GM18507 (cell line): ENCODE measurements at regions not wholly inside any gene's neighbourhood (a gene's known extent, or its start where the extent isn't known, plus 50 kb on each side); places are given as distances from the start of the nearest gene placed in this dataset.
"Not testable (repeated sequence)": the region's sequence is repeated elsewhere in the genome, so short reads cannot be mapped to it uniquely, and the experiment has no call there.

ENCODE experiments used
- DNase-seq: peaks from one replicate; pipeline ENCODE4 v3.0.0; 2011; ENCODE audit warnings: low read depth; ENCODE audit not compliant: insufficient read length; ENCODE audit errors: extremely low spot score
- FAIRE-seq: peaks from 2 replicates; lab custom pipeline; 2011; peaks lifted over from hg19 to GRCh38; lab: Jason Lieb, UNC

DNA sequence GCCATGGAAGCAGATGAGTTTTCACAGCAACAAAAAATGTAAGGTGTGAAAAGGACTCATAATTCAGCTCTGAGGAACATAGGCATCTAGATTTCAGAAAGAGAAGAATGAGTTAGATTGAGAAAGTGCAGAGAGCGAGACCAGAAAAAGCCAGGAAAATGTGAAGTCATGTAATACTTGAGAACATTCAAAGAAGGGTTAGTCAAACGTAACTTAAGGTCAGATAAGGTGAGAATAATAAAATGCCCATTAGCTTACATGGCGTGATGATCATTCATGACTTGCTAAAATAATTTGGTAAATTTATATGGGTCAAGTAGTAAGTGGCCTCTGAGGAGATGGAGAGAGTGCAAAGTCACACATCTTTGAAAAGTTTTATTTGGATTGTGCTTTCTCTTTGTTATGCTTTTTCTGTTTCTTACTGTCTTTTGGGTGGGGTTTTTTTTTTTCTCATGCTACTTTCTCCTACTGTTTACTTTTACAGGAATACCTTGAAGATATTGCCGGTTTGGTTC lies 271.8 kb upstream of the NRG3 start:
- no peak for FAIRE-seq

DNA sequence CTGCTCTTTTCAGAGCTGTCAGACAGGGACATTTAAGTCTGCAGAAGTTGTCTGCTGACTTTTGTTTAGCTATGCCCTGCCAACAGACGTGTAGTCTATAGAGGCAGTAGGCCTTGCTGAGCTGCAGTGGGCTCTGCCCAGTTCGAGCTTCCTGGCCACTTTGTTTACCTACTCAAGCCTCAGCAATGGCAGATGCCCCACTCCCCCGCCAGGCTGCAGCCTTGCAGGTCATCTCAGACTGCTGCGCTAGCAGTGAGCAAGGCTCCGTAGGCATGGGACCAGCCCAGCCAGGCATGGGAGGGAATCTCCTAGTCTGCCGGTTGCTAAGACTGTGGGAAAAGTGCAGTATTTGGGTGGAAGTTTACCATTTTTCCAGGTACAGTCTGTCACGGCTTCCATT lies 230.5 kb upstream of the NRG3 start:
- FAIRE-seq, DNase-seq: not testable (repeated sequence)

More for the DNA sequence above, 271.8 kb upstream of the NRG3 start:
- DNase-seq = no peak

DNA sequence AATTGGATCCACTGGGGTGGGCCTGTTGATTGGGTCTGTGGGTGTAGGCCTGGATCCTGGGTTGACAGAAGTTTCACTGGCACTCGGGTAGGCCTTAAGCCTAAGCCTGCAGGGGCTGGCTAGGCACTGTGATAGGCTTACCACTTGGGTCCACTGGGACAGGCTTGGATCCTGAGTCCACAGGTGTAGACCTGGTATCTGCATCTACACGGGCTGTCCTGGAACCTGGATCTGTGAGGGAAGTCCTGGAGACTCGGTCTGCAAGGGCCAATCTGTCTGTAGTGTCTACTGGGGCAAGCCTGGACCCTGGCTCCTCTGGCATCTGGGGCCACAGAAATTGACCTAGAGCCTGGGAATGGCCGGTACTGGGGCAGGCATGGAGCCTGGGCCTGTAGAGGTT lies 219.0 kb upstream of the NRG3 start:
- FAIRE-seq (no peak), DNase-seq (no peak)

- no peak for DNase-seq
- no peak for FAIRE-seq
Observed at GRCh38 chr10:81662837-81663236, 212.2 kb upstream of the NRG3 start.

GRCh38 chr10:81664800-81665199 lies 210.2 kb upstream of the NRG3 start:
- FAIRE-seq = not testable (repeated sequence)

GRCh38 chr10:81674941-81675340 lies 200.1 kb upstream of the NRG3 start:
- DNase-seq (no peak), FAIRE-seq (no peak)

More at GRCh38 chr10:81664800-81665199, 210.2 kb upstream of the NRG3 start:
- DNase-seq = not testable (repeated sequence)

- DNase-seq (no peak), FAIRE-seq (no peak)
Observed at GRCh38 chr10:81679291-81679690, 195.7 kb upstream of the NRG3 start.

DNA sequence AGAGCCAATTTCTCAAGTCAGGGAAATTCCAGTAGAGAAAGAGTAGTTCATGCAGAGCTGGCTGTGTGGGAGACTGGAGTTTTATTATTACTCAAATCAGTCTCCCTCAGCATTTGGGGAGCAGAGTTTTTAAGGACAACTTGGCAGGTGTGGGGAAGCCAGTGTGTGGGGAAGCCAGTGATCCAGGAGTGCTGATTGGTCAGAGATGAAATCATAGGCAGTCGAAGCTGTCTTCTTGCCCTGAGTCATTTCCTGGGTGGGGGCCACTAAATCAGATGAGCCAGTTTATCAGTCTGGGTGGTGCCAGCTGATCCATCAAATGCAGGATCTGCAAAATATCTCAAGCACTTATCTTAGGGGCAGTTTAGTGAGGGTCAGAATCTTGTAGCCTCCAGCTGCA lies 194.6 kb upstream of the NRG3 start:
- DNase-seq = no peak
- no peak for FAIRE-seq

DNA sequence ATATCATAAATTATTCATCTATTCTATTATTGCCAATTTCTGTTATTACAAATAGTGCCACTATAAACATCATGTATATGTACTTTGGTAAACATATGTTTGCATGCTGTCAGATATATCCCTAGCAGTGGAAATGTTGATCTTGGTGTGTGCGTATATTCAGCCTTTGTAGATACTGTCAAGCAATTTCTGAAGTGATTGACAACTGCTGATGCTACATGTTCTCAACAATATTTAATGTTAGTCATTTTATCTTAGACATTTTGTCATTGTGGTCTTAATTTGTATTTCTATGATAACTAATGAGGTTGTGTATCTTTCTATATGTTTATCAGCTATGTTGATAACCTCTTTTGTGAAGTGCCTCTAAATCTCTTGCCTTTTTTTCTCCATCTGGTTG lies 186.5 kb upstream of the NRG3 start:
- FAIRE-seq (no peak), DNase-seq (no peak)

GRCh38 chr10:81696609-81697388 lies 178.2 kb upstream of the NRG3 start:
- FAIRE-seq = no peak
- no peak for DNase-seq

DNA sequence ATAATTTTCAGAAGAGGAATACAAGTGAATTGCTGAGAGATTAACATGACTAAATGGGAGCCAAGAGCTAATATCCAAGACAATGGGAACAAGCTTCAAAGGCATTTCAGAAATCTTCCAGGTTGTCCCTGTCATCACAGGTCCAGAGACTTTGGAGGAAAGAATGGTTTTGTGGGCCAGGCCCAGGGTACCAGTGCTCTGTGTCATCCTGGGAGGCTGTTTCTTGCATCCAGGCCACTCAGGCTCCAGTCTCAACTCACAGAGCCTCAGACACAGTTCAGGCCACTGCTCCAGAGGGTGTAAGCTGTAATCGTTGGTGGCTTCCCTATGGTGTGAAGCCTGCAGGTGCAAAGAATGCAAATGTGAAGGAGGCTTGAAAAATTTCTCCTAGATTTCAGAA lies 170.4 kb upstream of the NRG3 start:
- FAIRE-seq (no peak), DNase-seq (no peak)

GRCh38 chr10:81708416-81708815 lies 166.6 kb upstream of the NRG3 start:
- no peak for DNase-seq
- no peak for FAIRE-seq

DNA sequence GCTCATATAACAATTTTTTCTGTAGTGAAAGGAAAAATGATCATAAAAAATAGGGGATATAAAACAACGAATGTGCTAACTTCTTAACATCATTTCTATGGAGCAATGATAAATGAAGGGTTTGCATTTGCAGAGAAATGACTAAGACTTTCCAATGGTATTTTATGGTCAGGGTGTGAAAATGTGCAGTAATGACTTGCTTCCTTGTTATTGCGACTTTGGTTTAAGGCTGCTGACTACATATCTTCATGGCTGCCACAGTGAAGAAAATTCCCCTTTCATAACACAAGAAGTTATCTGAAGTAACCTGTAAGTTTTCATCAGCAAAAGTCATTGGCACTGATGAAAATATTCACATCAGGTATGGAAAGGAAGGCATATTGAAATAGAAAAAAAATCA lies 166.1 kb upstream of the NRG3 start:
- DNase-seq (no peak), FAIRE-seq (no peak)

- no peak for FAIRE-seq
- DNase-seq = no peak
Observed at GRCh38 chr10:81722399-81722798, 152.6 kb upstream of the NRG3 start.

GRCh38 chr10:81724431-81724830 lies 150.6 kb upstream of the NRG3 start:
- no peak for FAIRE-seq

GRCh38 chr10:81725851-81726250 lies 149.1 kb upstream of the NRG3 start:
- no peak for FAIRE-seq
- DNase-seq = no peak

More at GRCh38 chr10:81724431-81724830, 150.6 kb upstream of the NRG3 start:
- no peak for DNase-seq

- no peak for FAIRE-seq
Observed at GRCh38 chr10:81728692-81729091, 146.3 kb upstream of the NRG3 start.

DNA sequence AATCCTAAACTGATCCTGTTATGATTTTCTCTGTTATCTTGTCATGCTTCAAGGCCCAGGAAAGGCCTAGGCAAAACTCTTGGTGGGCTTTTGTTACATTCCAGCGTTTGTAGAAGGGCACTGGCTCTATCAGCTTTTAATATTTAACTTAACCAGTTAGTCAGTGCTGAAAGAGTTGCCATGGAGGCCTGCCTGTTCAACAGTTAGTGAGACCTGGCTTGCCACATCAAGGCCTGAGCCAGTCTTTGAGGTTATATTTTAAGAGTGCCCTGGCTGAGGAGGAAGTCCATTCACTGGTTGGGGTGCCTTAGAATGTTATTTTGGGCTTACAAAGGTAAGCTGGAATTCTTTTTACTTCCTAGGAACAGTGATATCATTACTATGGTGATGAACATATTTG lies 144.1 kb upstream of the NRG3 start:
- FAIRE-seq (no peak), DNase-seq (no peak)

More at GRCh38 chr10:81728692-81729091, 146.3 kb upstream of the NRG3 start:
- DNase-seq = no peak

- FAIRE-seq (no peak), DNase-seq (no peak)
Observed at GRCh38 chr10:81733542-81733941, 141.5 kb upstream of the NRG3 start.

DNA sequence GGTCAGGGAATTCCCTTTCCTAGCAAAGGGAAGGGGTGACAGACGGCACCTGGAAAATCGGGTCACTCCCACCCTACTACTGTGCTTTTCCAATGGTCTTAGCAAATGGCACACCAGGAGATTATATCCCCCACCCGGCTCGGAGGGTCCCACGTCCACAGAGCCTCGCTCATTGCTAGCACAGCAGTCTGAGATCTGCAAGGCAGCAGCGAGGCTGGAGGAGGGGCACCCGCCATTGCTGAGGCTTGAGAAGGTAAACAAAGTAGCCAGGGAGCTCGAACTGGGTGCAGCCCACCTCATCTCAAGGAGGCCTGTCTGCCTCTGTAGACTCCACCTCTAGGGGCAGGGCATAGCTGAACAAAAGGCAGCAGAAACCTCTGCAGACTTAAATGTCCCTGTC lies 139.8 kb upstream of the NRG3 start:
- DNase-seq, FAIRE-seq: not testable (repeated sequence)

DNA sequence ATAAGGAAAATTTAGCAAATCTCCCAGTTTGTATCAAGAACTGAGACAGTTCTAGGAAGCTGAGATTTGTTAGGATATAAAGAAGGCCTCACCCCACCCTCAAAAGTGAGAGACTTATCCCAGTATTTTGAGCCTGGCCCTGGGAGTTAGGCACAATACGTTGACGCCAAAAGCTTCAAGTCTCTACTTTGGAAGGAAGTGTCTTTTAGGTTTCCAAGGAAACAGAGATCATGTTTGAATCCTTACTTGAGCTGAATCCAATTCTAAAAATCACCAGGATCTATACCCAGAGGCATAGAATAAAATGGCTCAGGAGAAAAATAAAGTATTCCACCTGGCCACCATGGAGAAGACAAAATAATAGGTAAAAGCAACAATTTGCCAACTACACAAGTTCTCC lies 115.9 kb upstream of the NRG3 start:
- DNase-seq (no peak), FAIRE-seq (no peak)
